Spleen (tissue), 11 donors: ENCODE measurements at regions not wholly inside any gene's neighbourhood (a gene's known extent, or its start where the extent isn't known, plus 50 kb on each side); places are given as distances from the start of the nearest gene placed in this dataset.

ENCODE experiments used
- DNase-seq: peaks from one replicate; pipeline ENCODE4 v3.0.0-alpha.2; 2020
- H3K27ac ChIP-seq, 8 donors: fragments of 200-600 bp; sonication (generic) in 7 of 8; 1 replicate in 4 of 8; 2 replicates in 4 of 8; pipeline versions ENCODE4 v1.5.0 to v1.8.0; 2016 to 2021; ENCODE audit warnings: inconsistent platforms in 4 of 8, mild to moderate bottlenecking in 4 of 8, moderate library complexity in 1 of 8
- H3K27me3 ChIP-seq, 7 donors: fragments of 200-600 bp; sonication (generic) in 6 of 7; replicated peaks in 1 of 7; 1 replicate in 4 of 7; 2 replicates in 3 of 7; pipeline versions ENCODE4 v1.5.0 to v1.8.0; 2016 to 2021; ENCODE audit warnings: inconsistent platforms in 3 of 7, mild to moderate bottlenecking in 1 of 7
- H3K36me3 ChIP-seq, 6 donors: fragments of 200-600 bp; sonication (generic) in 5 of 6; 1 replicate in 4 of 6; 2 replicates in 2 of 6; pipeline versions ENCODE4 v1.5.0 to v1.8.0; 2016 to 2021; ENCODE audit warnings: inconsistent platforms in 2 of 6
- H3K4me1 ChIP-seq, 6 donors: fragments of 200-600 bp; sonication (generic) in 5 of 6; 1 replicate in 3 of 6; 2 replicates in 3 of 6; pipeline versions ENCODE4 v1.5.0 to v1.8.0; 2016 to 2021; ENCODE audit warnings: inconsistent platforms in 3 of 6
- H3K4me3 ChIP-seq, 8 donors: fragments of 200-600 bp; sonication (generic) in 7 of 8; 1 replicate in 4 of 8; 2 replicates in 4 of 8; pipeline versions ENCODE4 v1.5.0 to v1.8.0; 2016 to 2021; ENCODE audit warnings: inconsistent platforms in 4 of 8, mild to moderate bottlenecking in 4 of 8, moderate library complexity in 2 of 8
- H3K9me3 ChIP-seq, 8 donors: fragments of 200-600 bp; sonication (generic) in 7 of 8; 1 replicate in 4 of 8; 2 replicates in 4 of 8; pipeline versions ENCODE4 v1.5.0 to v1.8.0; 2016 to 2021; ENCODE audit warnings: inconsistent platforms in 4 of 8
- CTCF ChIP-seq, 11 experiments: fragments of 200-600 bp in 7 of 11; fragments of 450-650 bp in 4 of 11; sonication (generic) in 4 of 11; IDR thresholded peaks in 8 of 11; conservative IDR thresholded peaks in 3 of 11; 1 replicate in 7 of 11; 2 replicates in 4 of 11; pipeline versions ENCODE4 v1.4.0 to v1.8.0; 2016 to 2021; ENCODE audit warnings: antibody characterized with exemption in 11 of 11, inconsistent platforms in 4 of 11, mild to moderate bottlenecking in 1 of 11
- POLR2A ChIP-seq, 3 donors: fragments of 450-650 bp; IDR thresholded peaks; one replicate each; pipeline ENCODE4 v1.5.1; 2017; ENCODE audit warnings: antibody characterized with exemption in 3 of 3, mild to moderate bottlenecking in 1 of 3
- POLR2AphosphoS5 ChIP-seq, 3 donors: sonication (generic); formaldehyde crosslinking; IDR thresholded peaks; one replicate each; pipeline ENCODE4 v1.5.1; 2017; ENCODE audit warnings: antibody characterized with exemption in 3 of 3
- WGBS, 5 donors: extraction: QIAGEN DNeasy Blood & Tissue Kit in 3 of 5; methylation state at CpG; one replicate each; pipeline versions ENCODE4 v1.1.5 to v1.1.7; 2013 to 2018; 5-methylcytosine and 5-hydroxymethylcytosine counted together
- intact Hi-C: fragments of 100-400 bp; cut with DNase I; formaldehyde crosslinking; loops from one replicate; pipeline ENCODE4 v1.15.0; 2023; ENCODE audit warnings: low total_unique reads
- donor health status: healthy with polysubstance abuse.
- donor health status: DM: no; HTN: no; CAD: no; lungs with moderate emphysema.
- donor health status: DM: no; HTN: no; CAD: no.
- donor health status: Bipolar disorder and iron deficiency.
- donor health status: healthy.
- donor health status: DM: no; HTN: no; CAD: no.
- donor health status: DM: yes; HTN: yes; CAD: no.

DNA sequence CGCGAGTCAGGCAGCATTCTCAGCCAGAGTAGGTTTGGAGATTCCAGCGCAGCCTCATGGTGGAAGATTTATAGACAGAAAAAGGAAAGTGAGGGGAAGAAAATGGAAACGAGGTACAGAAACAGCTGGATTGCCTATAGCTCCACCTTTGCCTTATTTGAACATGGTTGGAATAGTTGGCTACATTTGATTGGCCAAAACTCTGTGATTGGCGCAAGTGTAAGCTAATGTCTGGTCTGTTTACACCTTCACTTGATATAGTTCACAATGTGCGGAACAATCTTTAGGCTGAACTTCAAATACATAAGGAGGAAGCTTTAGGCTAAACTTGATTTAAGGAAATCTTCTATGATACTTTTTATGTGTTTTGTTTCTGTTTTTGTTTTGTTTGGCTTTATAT, 1191.9 kb downstream of the NSUN3 start:
- no peak for TF ChIP-seq POLR2A (IDR thresholded peaks at IDR 0.05)
- no peak for TF ChIP-seq POLR2AphosphoS5 (IDR thresholded peaks at IDR 0.05)
- no peak for TF ChIP-seq CTCF (IDR thresholded peaks at IDR 0.05 in 8 of 11, conservative IDR thresholded peaks at IDR 0.05 in 3 of 11)
- Histone ChIP-seq H3K9me3 (peaks cover 0 to 51% (median 27%) of the 10 kb centered on the region in 8 donors), H3K27me3 (no peaks in the 10 kb centered on the region), H3K4me1 (no peaks in the 10 kb centered on the region), H3K36me3 (no peaks in the 10 kb centered on the region), H3K27ac (no peak overlapping the region), H3K4me3 (no peak overlapping the region)
- intact Hi-C loops: no loop called here
- no peak for DNase-seq
- 81 to 91% (median 83%) methylated on average over 6 of the region's 6 CpGs for WGBS, 5 donors

GRCh38 chr3:95265129-95265528, 1202.3 kb downstream of the NSUN3 start:
- Histone ChIP-seq H3K27ac (no peak overlapping the region), H3K4me3 (no peak overlapping the region), H3K36me3 (no peaks in the 10 kb centered on the region), H3K4me1 (no peaks in the 10 kb centered on the region), H3K27me3 (no peaks in the 10 kb centered on the region), H3K9me3 (peaks cover 0 to 14% (median 0%) of the 10 kb centered on the region in 8 donors)
- DNase-seq: no peak
- WGBS, 5 donors: 66 to 83% (median 76%) methylated on average over 3 of the region's 3 CpGs
- TF ChIP-seq CTCF (IDR thresholded peaks at IDR 0.05 in 8 of 11, conservative IDR thresholded peaks at IDR 0.05 in 3 of 11): no peak
- no peak for TF ChIP-seq POLR2AphosphoS5 (IDR thresholded peaks at IDR 0.05)
- no peak for TF ChIP-seq POLR2A (IDR thresholded peaks at IDR 0.05)
- intact Hi-C loops: no loop called here

GRCh38 chr3:95271395-95271794, 1208.5 kb downstream of the NSUN3 start:
- intact Hi-C loops: no loop called here
- H3K4me3 ChIP-seq: no peak overlapping the region

DNA sequence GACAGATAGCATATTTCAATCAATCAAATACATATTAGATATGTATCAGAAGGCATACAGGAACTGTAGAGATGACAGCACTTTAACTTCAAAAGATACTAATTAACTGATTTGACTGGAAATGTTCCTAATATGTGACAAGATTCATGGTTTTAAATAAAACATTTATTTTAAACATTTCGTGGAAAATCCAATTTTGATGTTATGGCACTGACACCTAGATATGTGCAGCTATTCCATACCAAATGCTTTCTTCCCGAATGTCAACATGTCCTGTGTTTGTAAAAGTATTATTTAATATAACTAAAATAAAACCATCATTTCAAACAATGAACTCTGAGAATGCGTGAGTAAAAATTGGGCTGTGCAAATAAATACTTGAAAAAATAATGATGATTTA, 1209.3 kb downstream of the NSUN3 start:
- Histone ChIP-seq H3K9me3 (no peaks in the 10 kb centered on the region), H3K27me3 (no peaks in the 10 kb centered on the region), H3K4me3 (no peak overlapping the region), H3K36me3 (no peaks in the 10 kb centered on the region), H3K4me1 (no peaks in the 10 kb centered on the region), H3K27ac (no peak overlapping the region)
- 69 to 79% (median 75%) methylated on average over 3 of the region's 3 CpGs for WGBS, 5 donors
- DNase-seq: no peak
- intact Hi-C loops: no loop called here
- no peak for TF ChIP-seq POLR2A (IDR thresholded peaks at IDR 0.05)
- TF ChIP-seq POLR2AphosphoS5 (IDR thresholded peaks at IDR 0.05): no peak
- no peak for TF ChIP-seq CTCF (IDR thresholded peaks at IDR 0.05 in 8 of 11, conservative IDR thresholded peaks at IDR 0.05 in 3 of 11)

More at GRCh38 chr3:95271395-95271794, 1208.5 kb downstream of the NSUN3 start:
- TF ChIP-seq POLR2AphosphoS5 (IDR thresholded peaks at IDR 0.05): no peak
- TF ChIP-seq POLR2A (IDR thresholded peaks at IDR 0.05): no peak
- no peak for TF ChIP-seq CTCF (IDR thresholded peaks at IDR 0.05 in 8 of 11, conservative IDR thresholded peaks at IDR 0.05 in 3 of 11)
- Histone ChIP-seq H3K36me3 (no peaks in the 10 kb centered on the region), H3K9me3 (no peaks in the 10 kb centered on the region), H3K27ac (no peak overlapping the region), H3K4me1 (no peaks in the 10 kb centered on the region), H3K27me3 (no peaks in the 10 kb centered on the region)
- WGBS, 5 donors: 75 to 91% (median 86%) methylated on average over 1 of the region's 1 CpG
- no peak for DNase-seq
